Fibroblast of villous mesenchyme (primary cell): ENCODE measurements at regions not wholly inside any gene's neighbourhood (a gene's known extent, or its start where the extent isn't known, plus 50 kb on each side); places are given as distances from the start of the nearest gene placed in this dataset.

Source experiments
- DNase-seq: peaks from one replicate; pipeline ENCODE4 v3.0.0-alpha.2; 2010; ENCODE audit warnings: low read depth
- H3K4me3 ChIP-seq: 2 replicates; pipeline ENCODE4 v1.5.1; 2011; ENCODE audit warnings: low read depth, mild to moderate bottlenecking, low read length
- TF ChIP-seq, protein P1 (sequence below): IDR thresholded peaks from 2 replicates; pipeline ENCODE4 v1.5.1; 2012; ENCODE audit warnings: low read depth, mild to moderate bottlenecking, low read length; ENCODE audit not compliant: insufficient read depth

DNA sequence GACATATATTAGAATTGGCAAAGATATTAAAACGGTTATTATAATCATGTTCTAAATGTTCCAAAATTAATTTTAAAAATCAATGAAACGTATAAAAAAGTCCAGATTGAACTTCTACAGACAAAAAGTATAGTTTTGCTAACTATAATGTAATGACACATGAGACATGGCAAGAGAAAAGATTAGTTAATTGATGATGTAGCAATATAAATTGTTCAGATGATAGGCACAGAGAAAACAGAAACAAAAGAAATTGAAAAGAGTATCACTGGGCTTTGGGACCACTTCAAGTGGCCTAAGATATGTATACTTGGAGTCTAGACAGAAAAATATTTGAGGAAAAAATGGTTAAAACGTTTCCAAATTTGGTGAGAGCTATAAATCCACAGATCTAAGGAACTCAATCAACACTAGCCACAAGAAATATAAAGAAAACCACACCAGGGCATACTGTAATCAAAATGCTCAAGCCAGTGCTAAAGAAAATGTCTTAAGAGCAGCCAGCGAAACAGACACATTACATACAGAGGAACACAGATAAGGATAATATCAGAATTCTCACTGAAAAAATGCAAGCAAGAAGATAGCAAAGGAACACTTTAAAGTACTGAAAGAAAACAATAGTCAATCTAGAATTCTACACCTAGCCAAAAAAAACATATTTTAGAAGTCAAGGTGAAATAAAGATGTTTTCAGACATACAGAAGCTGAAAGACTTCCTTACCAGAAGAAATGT lies 172.6 kb upstream of the FOXQ1 start:
- TF ChIP-seq, protein P1, sequence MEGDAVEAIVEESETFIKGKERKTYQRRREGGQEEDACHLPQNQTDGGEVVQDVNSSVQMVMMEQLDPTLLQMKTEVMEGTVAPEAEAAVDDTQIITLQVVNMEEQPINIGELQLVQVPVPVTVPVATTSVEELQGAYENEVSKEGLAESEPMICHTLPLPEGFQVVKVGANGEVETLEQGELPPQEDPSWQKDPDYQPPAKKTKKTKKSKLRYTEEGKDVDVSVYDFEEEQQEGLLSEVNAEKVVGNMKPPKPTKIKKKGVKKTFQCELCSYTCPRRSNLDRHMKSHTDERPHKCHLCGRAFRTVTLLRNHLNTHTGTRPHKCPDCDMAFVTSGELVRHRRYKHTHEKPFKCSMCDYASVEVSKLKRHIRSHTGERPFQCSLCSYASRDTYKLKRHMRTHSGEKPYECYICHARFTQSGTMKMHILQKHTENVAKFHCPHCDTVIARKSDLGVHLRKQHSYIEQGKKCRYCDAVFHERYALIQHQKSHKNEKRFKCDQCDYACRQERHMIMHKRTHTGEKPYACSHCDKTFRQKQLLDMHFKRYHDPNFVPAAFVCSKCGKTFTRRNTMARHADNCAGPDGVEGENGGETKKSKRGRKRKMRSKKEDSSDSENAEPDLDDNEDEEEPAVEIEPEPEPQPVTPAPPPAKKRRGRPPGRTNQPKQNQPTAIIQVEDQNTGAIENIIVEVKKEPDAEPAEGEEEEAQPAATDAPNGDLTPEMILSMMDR: no peak
- no peak overlapping the region for H3K4me3 ChIP-seq
- DNase-seq: no peak

DNA sequence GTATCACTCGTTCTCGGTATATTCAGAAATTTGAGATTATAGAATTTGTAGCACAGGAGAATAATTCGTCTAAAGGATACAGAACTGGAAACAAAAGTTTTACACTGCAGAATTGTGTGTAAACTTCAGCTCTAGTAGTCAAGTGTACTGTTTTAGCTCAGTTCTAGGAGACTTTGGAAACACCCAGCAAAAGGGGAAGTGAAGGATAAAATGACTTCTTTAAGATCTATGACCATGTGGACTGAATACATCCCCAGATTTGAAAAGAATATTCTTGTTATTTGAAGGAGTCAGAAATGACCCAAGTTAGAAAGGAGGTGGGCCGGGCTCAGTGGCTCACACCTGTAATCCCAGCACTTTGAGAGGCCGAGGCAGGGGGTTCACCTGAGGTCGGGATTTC lies 174.0 kb upstream of the FOXQ1 start:
- no peak for DNase-seq
- TF ChIP-seq, protein P1: no peak
- H3K4me3 ChIP-seq: no peak overlapping the region

DNA sequence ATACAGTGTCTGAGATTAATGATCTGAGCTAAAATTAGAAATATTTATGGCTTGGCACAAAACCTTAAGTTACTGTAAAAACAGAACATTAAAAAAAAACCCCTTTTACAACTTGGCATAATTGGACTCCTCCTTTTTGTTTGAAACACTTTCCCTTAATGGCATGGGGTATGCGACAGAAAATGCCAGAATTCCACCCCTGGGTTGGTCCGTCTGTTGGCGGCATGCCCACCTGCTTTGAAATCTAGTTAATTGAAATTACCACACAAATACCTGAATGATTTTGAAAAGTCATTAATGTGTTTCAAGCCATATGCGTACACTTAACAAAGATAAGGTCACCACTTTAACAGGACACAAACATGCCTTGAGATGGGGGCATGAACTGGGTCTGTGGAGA lies 175.1 kb upstream of the FOXQ1 start:
- no peak overlapping the region for H3K4me3 ChIP-seq
- DNase-seq: no peak
- TF ChIP-seq, protein P1: no peak

DNA sequence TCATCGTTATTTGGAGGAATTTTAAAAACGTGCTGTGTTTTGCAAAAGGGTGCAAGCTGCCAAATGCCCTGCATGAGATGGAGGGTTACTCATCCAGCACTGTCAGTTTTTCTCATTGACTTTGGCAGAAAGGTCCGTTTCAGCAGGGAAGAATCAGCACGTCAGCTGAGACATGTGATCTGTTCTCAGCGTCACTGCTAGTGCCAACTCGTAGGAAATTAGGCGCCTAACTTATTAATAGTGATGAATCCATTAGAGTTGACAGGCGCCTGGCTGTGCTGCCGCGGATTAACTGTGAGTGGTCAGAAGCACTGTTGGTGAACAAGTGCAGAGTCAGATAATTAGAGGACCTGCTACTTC lies 175.5 kb upstream of the FOXQ1 start:
- DNase-seq: no peak
- TF ChIP-seq, protein P1: no peak
- H3K4me3 ChIP-seq: no peak overlapping the region

DNA sequence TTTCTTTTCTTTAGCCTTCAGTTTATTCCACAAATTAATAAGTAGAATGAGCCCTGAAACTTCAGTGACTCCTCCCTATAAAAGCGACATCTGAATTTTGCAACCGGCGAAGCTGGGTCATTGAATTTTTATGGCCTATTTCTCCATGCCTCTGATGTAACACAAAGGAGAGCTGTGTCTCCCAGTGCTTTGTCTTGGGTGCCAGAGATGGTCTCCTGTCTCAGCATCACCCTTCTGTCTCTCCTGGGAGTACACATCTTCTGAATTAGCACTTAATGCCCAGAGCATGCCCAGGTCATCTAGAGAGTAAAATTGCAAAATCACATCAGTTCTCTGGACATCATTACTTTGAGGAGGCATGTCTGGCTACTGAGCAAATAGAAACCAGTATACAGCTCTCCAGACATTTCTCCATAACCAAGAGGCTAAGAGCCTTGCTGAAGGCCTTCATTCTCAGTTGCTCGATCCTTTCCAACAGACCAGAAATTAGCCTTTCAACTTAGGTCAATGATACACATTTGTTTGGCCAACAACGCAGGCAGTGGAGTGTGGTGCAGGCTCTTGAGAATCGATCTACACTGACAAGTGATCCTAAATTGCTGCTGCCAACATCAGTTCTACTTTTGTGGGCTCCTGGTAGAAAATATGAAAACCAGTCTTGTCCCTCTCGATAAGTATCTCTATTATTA lies 176.0 kb upstream of the FOXQ1 start:
- H3K4me3 ChIP-seq: no peak overlapping the region
- no peak for DNase-seq
- TF ChIP-seq, protein P1: no peak

DNA sequence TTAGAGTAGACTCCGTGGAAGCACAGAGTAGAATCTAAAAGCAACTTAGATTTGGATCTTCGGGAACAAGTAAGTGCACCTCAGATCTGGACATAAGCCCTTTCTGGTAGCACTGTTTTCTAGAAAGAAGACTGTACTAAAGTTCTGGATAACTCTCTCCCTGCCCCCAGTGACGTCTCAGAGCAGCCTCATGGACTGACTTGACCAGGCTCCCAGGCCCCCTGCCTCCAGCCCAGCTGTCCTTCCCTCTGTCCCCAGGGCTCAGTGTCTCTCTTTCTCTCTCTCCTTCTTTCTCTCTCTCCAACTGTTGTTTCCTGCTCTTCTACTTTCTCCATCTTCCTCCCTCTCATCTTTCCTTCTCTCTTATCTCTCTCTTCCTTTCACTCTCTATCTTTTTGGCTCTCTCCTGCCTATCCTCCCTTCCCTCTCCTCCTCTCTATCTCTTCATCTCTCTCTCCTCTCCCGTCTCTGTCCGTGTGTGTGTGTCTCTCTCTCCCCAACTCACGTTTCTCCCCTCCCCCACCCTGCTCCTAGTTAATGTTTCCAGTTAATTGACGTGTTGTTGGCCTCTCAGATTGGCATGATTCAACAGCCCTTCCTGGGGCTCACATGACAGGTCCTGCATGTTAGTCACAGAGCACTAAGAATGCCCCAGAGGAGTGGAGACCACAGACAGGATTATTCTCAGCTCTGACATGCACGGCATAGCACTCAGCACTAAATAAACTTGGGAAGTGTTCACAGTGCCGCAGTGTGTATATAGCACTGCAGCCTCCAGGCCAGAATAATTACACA lies 180.4 kb upstream of the FOXQ1 start:
- TF ChIP-seq, protein P1: no peak
- DNase-seq: peak; percentile 24

More for the DNA sequence above, 180.4 kb upstream of the FOXQ1 start:
- H3K4me3 ChIP-seq: no peak overlapping the region
